DOHH2 (cell line): ENCODE measurements at regions not wholly inside any gene's neighbourhood (a gene's known extent, or its start where the extent isn't known, plus 50 kb on each side); places are given as distances from the start of the nearest gene placed in this dataset.

Source experiments
- H3F3A ChIP-seq: fragments of 200-600 bp; sonication (generic), shearing (Covaris generic); 2 replicates; pipeline ENCODE4 v1.6.0; 2016; ENCODE audit warnings: antibody characterized with exemption, mild to moderate bottlenecking; ENCODE audit not compliant: control insufficient read depth, insufficient read depth
- H3K27ac ChIP-seq: fragments of 200-600 bp; sonication (generic); 2 replicates; pipeline ENCODE4 v1.5.1; 2014; ENCODE audit warnings: low read depth, mild to moderate bottlenecking, low read length, moderate library complexity
- H3K27me3 ChIP-seq: fragments of 200-600 bp; sonication (generic); 2 replicates; pipeline ENCODE4 v1.6.1; 2014; ENCODE audit warnings: mild to moderate bottlenecking, low read length, mixed read lengths; ENCODE audit not compliant: control insufficient read depth
- H3K36me3 ChIP-seq: fragments of 200-600 bp; sonication (generic); 2 replicates; pipeline ENCODE4 v1.6.1; 2014; ENCODE audit warnings: mild to moderate bottlenecking, low read length, moderate library complexity, mixed read lengths; ENCODE audit not compliant: control insufficient read depth
- H3K4me1 ChIP-seq: fragments of 200-600 bp; sonication (generic); 2 replicates; pipeline ENCODE4 v1.6.1; 2014; ENCODE audit warnings: mild to moderate bottlenecking, low read length, mixed read lengths; ENCODE audit not compliant: control insufficient read depth
- H3K4me2 ChIP-seq: fragments of 200-600 bp; sonication (generic); 2 replicates; pipeline ENCODE4 v1.6.0; 2014; ENCODE audit warnings: mild to moderate bottlenecking, low read length, moderate library complexity
- H3K4me3 ChIP-seq: fragments of 200-600 bp; sonication (generic); 2 replicates; pipeline ENCODE4 v1.5.1; 2014; ENCODE audit warnings: mild to moderate bottlenecking, low read length, mixed read lengths
- H3K79me2 ChIP-seq: fragments of 200-600 bp; sonication (generic); 2 replicates; pipeline ENCODE4 v1.6.1; 2014; ENCODE audit warnings: mild to moderate bottlenecking, low read length, mixed read lengths; ENCODE audit not compliant: control insufficient read depth
- H3K9me2 ChIP-seq: fragments of 200-600 bp; sonication (generic); replicated peaks from 2 replicates; pipeline ENCODE4 v1.6.1; 2014; ENCODE audit warnings: mild to moderate bottlenecking, low read length, mixed read lengths; ENCODE audit not compliant: control insufficient read depth
- H3K9me3 ChIP-seq: fragments of 200-600 bp; sonication (generic); 2 replicates; pipeline ENCODE4 v1.6.1; 2014; ENCODE audit warnings: antibody characterized with exemption, low read length, mixed read lengths; ENCODE audit not compliant: control insufficient read depth, insufficient read depth
- H4K20me1 ChIP-seq: fragments of 200-600 bp; sonication (generic); 2 replicates; pipeline ENCODE4 v1.6.0; 2014; ENCODE audit warnings: low read depth, mild to moderate bottlenecking, antibody characterized with exemption, low read length, moderate library complexity; ENCODE audit not compliant: control insufficient read depth, insufficient read depth
- CTCF ChIP-seq: fragments of 200-600 bp; sonication (generic); IDR thresholded peaks from one replicate; pipeline ENCODE4 v1.5.1; 2014; ENCODE audit warnings: antibody characterized with exemption, mild to moderate bottlenecking, low read depth, low read length; ENCODE audit not compliant: poor library complexity, severe bottlenecking
- EZH2phosphoT487 ChIP-seq: fragments of 200-600 bp; sonication (generic); IDR thresholded peaks from 2 replicates; pipeline ENCODE4 v1.6.1; 2017; ENCODE audit warnings: borderline replicate concordance, mild to moderate bottlenecking, antibody characterized with exemption, low read length, moderate library complexity, mixed read lengths

GRCh38 chr5:74116266-74116665, 490.3 kb downstream of the ARHGEF28 start:
- Histone ChIP-seq H3K4me2 (no peak overlapping the region), H3K4me1 (no peaks in the 10 kb centered on the region), H3K4me3 (no peak overlapping the region), H3K27ac (no peak overlapping the region), H3F3A (no peaks in the 10 kb centered on the region), H3K36me3 (no peaks in the 10 kb centered on the region), H3K9me2 (no peaks in the 10 kb centered on the region), H4K20me1 (no peaks in the 10 kb centered on the region), H3K9me3 (no peaks in the 10 kb centered on the region), H3K27me3 (no peaks in the 10 kb centered on the region), H3K79me2 (no peaks in the 10 kb centered on the region)
- TF ChIP-seq EZH2phosphoT487: no peak
- TF ChIP-seq CTCF: no peak

DNA sequence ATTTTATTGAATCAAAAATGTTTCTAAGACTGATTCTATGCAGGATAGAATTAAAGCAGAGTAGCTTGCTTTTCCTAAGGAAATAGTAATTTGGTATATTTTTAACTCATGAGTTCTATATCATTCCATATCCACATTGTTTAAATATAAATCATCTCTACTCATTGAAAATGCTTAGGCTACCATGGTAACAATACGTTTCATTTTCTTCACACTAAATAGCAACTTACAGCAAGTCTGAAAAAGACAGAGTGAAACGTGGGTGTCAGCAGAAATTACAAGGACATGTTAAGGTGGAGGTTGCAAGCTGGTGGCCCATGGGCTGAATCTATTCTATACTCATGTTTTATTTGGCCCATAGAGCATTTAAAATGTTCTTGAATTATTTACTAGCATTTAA, 487.9 kb downstream of the ARHGEF28 start:
- Histone ChIP-seq H3K36me3 (no peaks in the 10 kb centered on the region), H3K4me3 (no peak overlapping the region), H3K9me3 (no peaks in the 10 kb centered on the region), H3K4me2 (no peak overlapping the region), H3K4me1 (no peaks in the 10 kb centered on the region), H3F3A (no peaks in the 10 kb centered on the region), H4K20me1 (no peaks in the 10 kb centered on the region), H3K27ac (no peak overlapping the region), H3K27me3 (no peaks in the 10 kb centered on the region), H3K79me2 (no peaks in the 10 kb centered on the region), H3K9me2 (no peaks in the 10 kb centered on the region)
- TF ChIP-seq EZH2phosphoT487: no peak
- TF ChIP-seq CTCF: no peak

- Histone ChIP-seq H3K9me2 (no peaks in the 10 kb centered on the region), H3K4me3 (no peak overlapping the region), H3K27ac (no peak overlapping the region)
These were observed 487.2 kb downstream of the ARHGEF28 start for GRCh38 chr5:74113196-74113540.

More at GRCh38 chr5:74113196-74113540, 487.2 kb downstream of the ARHGEF28 start:
- TF ChIP-seq CTCF: no peak
- no peak for TF ChIP-seq EZH2phosphoT487
- Histone ChIP-seq H3K27me3 (no peaks in the 10 kb centered on the region), H3F3A (no peaks in the 10 kb centered on the region), H3K79me2 (no peaks in the 10 kb centered on the region), H3K9me3 (no peaks in the 10 kb centered on the region), H3K4me2 (no peak overlapping the region), H3K36me3 (no peaks in the 10 kb centered on the region), H3K4me1 (no peaks in the 10 kb centered on the region), H4K20me1 (no peaks in the 10 kb centered on the region)
